A549 (cell line): ENCODE measurements at regions not wholly inside any gene's neighbourhood (a gene's known extent, or its start where the extent isn't known, plus 50 kb on each side); places are given as distances from the start of the nearest gene placed in this dataset.

ENCODE experiments used
- ATAC-seq, 2 experiments: fragments of 200-7000 bp in 1 of 2; fragments of >200 bp in 1 of 2; cut with Nextera tagmentation in 1 of 2; cut with Tn5 transposase in 1 of 2; 3 replicates each; pipeline versions ENCODE4 v1.8.0 to v1.9.1; 2018 to 2020; ENCODE audit warnings: mild to moderate bottlenecking in 1 of 2, moderate library complexity in 1 of 2
- CTCF ChIA-PET: fragments of 300-600 bp; sonication (Branson Sonifier 250); formaldehyde crosslinking; extraction: SDS; loops from one replicate; lab custom pipeline; 2021; ENCODE audit warnings: antibody characterized with exemption, inconsistent platforms; lab: Yijun Ruan, JAX
- POLR2A ChIA-PET: fragments of 350-600 bp; formaldehyde crosslinking; extraction: SDS; loops from one replicate; lab custom pipeline; 2021; ENCODE audit warnings: antibody characterized with exemption, inconsistent platforms; lab: Yijun Ruan, JAX
- DNase-seq, 2 experiments: peaks; one replicate each; pipeline versions ENCODE4 v3.0.0 to v3.0.0-alpha.2; 2011 to 2016; ENCODE audit warnings: low read depth in 1 of 2, low spot score in 1 of 2
- FAIRE-seq: peaks from 2 replicates; lab custom pipeline; 2011; peaks lifted over from hg19 to GRCh38; lab: Jason Lieb, UNC
- H3K27ac ChIP-seq, 2 experiments: fragments of >200 bp; sonication (Bioruptor Twin); formaldehyde crosslinking; 3 replicates each; pipeline ENCODE4 v1.5.1; 2016 to 2017
- H3K4me1 ChIP-seq: fragments of >200 bp; sonication (Bioruptor Twin); formaldehyde crosslinking; 3 replicates; pipeline ENCODE4 v1.6.1; 2016
- H3K4me2 ChIP-seq: fragments of >200 bp; sonication (Bioruptor Twin); formaldehyde crosslinking; 3 replicates; pipeline ENCODE4 v1.6.1; 2016
- H3K4me3 ChIP-seq: fragments of >200 bp; sonication (Bioruptor Twin); formaldehyde crosslinking; 3 replicates; pipeline ENCODE4 v1.5.1; 2016
- H3K9me3 ChIP-seq: fragments of >200 bp; sonication (Bioruptor Twin); formaldehyde crosslinking; 3 replicates; pipeline ENCODE4 v1.6.1; 2016
- CEBPB ChIP-seq, 2 experiments: fragments of >200 bp in 1 of 2; sonication (Bioruptor Twin) in 1 of 2; formaldehyde crosslinking in 1 of 2; IDR thresholded peaks; 2 replicates each; pipeline ENCODE4 v1.6.1; 2012 to 2016
- EHMT2 ChIP-seq: fragments of 200-600 bp; sonication (generic); IDR thresholded peaks from 2 replicates; pipeline ENCODE4 v1.6.1; 2016; ENCODE audit warnings: antibody characterized with exemption, low read depth, mild to moderate bottlenecking, moderate library complexity
- ELK1 ChIP-seq: fragments of 150-350 bp; IDR thresholded peaks from 2 replicates; pipeline ENCODE4 v1.6.1; 2014; ENCODE audit warnings: low read depth, mild to moderate bottlenecking, low read length
- HDAC2 ChIP-seq: fragments of 200-600 bp; sonication (generic); IDR thresholded peaks from 2 replicates; pipeline ENCODE4 v1.6.1; 2016
- HEYL ChIP-seq: fragments of 250-450 bp; sonication (Bioruptor Pico); IDR thresholded peaks from 2 replicates; pipeline ENCODE4 v1.8.0; 2021; ENCODE audit warnings: mild to moderate bottlenecking, moderate library complexity
- HOXA7 ChIP-seq: fragments of 250-450 bp; sonication (Bioruptor Pico); IDR thresholded peaks from 2 replicates; pipeline ENCODE4 v1.5.0; 2020; ENCODE audit warnings: mild to moderate bottlenecking, moderate library complexity
- JUN ChIP-seq, 2 experiments: fragments of >200 bp; sonication (Bioruptor Twin); formaldehyde crosslinking; IDR thresholded peaks; 2 replicates in 1 of 2; 3 replicates in 1 of 2; pipeline ENCODE4 v1.6.1; 2016 to 2017
- JUNB ChIP-seq: fragments of >200 bp; sonication (Bioruptor Twin); formaldehyde crosslinking; IDR thresholded peaks from 2 replicates; pipeline ENCODE4 v1.6.1; 2016
- KDM1A ChIP-seq: fragments of 200-600 bp; sonication (generic); IDR thresholded peaks from 2 replicates; pipeline ENCODE4 v1.6.1; 2016; ENCODE audit warnings: low read depth, mild to moderate bottlenecking
- MAX ChIP-seq: IDR thresholded peaks from 2 replicates; pipeline ENCODE4 v1.6.1; 2012
- MYC ChIP-seq: IDR thresholded peaks from 2 replicates; pipeline ENCODE4 v1.6.1; 2012; ENCODE audit warnings: mild to moderate bottlenecking, inconsistent platforms, low read length, improper control_type of control experiment, borderline replicate concordance
- NFE2L2 ChIP-seq: fragments of 150-350 bp; conservative IDR thresholded peaks from 2 replicates; pipeline ENCODE4 v1.6.1; 2014; ENCODE audit warnings: low read length
- POLR2AphosphoS2 ChIP-seq: conservative IDR thresholded peaks from 2 replicates; pipeline ENCODE4 v1.6.1; 2012; ENCODE audit warnings: low read length, improper control_type of control experiment, inconsistent platforms
- RARB ChIP-seq: fragments of 250-450 bp; sonication (Bioruptor Pico); IDR thresholded peaks from 2 replicates; pipeline ENCODE4 v1.8.0; 2021; ENCODE audit warnings: mild to moderate bottlenecking, moderate library complexity
- RCOR1 ChIP-seq: fragments of 150-350 bp; IDR thresholded peaks from 2 replicates; pipeline ENCODE4 v1.6.1; 2014; ENCODE audit warnings: antibody characterized with exemption, low read length, low read depth
- RNF2 ChIP-seq: fragments of 200-600 bp; sonication (generic); IDR thresholded peaks from 2 replicates; pipeline ENCODE4 v1.6.1; 2016; ENCODE audit warnings: low read depth, mild to moderate bottlenecking, antibody characterized with exemption, moderate library complexity, borderline replicate concordance
- SMC3 ChIP-seq: fragments of >200 bp; sonication (Bioruptor Twin); formaldehyde crosslinking; IDR thresholded peaks from 3 replicates; pipeline ENCODE4 v1.6.1; 2018; ENCODE audit warnings: inconsistent platforms
- SREBF2 ChIP-seq: fragments of 450-650 bp; IDR thresholded peaks from 2 replicates; pipeline ENCODE4 v1.6.1; 2014; ENCODE audit warnings: mild to moderate bottlenecking, moderate library complexity
- ZFP36 ChIP-seq: fragments of 450-650 bp; IDR thresholded peaks from 2 replicates; pipeline ENCODE4 v1.6.1; 2014; ENCODE audit warnings: borderline replicate concordance; ENCODE audit not compliant: partially characterized antibody
- WGBS: methylation state at CpG from one replicate; pipeline ENCODE4 v1.1.6; 2017; ENCODE audit errors: missing lambda C conversion rate; 5-methylcytosine and 5-hydroxymethylcytosine counted together
- small RNA-seq, 6 experiments: library from RNA; depleted of rRNA; stranded (forward); fragments of <200 nt; gene quantifications; one replicate each; pipeline ENCODE3, GENCODE V24; 2012

- no peak for TF ChIP-seq NFE2L2
- no peak for TF ChIP-seq JUNB
- no peak for TF ChIP-seq KDM1A
- no peak for TF ChIP-seq POLR2AphosphoS2
- no peak for TF ChIP-seq ELK1
- TF ChIP-seq MYC: no peak
- no peak for TF ChIP-seq MAX
- no peak for TF ChIP-seq RNF2
- TF ChIP-seq ZFP36: no peak
- TF ChIP-seq, all 56 proteins: peak for 0
These were observed 78.6 kb upstream of the PBX1 start (continued) for GRCh38 chr1:164480285-164480907.

GRCh38 chr1:164495905-164496304 is 63.1 kb upstream of the PBX1 start:
- Histone ChIP-seq H3K4me2 (no peak overlapping the region), H3K4me3 (no peak overlapping the region), H3K27ac (no peak overlapping the region), H3K9me3 (no peaks in the 10 kb centered on the region), H3K4me1 (no peaks in the 10 kb centered on the region)
- FAIRE-seq (no peak), ATAC-seq (no peak), DNase-seq (no peak)
- TF ChIP-seq HDAC2 (no peak), SMC3 (no peak), HEYL (CRISPR knock-in tag) (no peak), RARB (CRISPR knock-in tag) (no peak), HOXA7 (CRISPR knock-in tag) (no peak), RCOR1 (no peak), CEBPB (IDR thresholded peaks at IDR 0.05) (no peak), JUN (IDR thresholded peaks at IDR 0.05) (no peak)
- 78% methylated on average over 3 of the region's 3 CpGs for WGBS
- POLR2A ChIA-PET: no interaction called here
- CTCF ChIA-PET: no interaction called here

- Histone ChIP-seq H3K9me3 (no peaks in the 10 kb centered on the region), H3K27ac (no peak overlapping the region), H3K4me2 (no peak overlapping the region), H3K4me3 (no peak overlapping the region), H3K4me1 (no peaks in the 10 kb centered on the region)
- DNase-seq: no peak
- WGBS: 79% methylated on average over 2 of the region's 2 CpGs
- CTCF ChIA-PET: interaction anchor here (0.6 kb wide), 1 partner anchor 42 kb away, joined by 3 read pairs; no protein-coding TSS in a partner anchor
- no peak for FAIRE-seq
- no peak for ATAC-seq
- no peak for TF ChIP-seq EHMT2
- POLR2A ChIA-PET: no interaction called here
These were observed 60.2 kb upstream of the PBX1 start for GRCh38 chr1:164498792-164499191.

GRCh38 chr1:164504749-164505148 is 54.2 kb upstream of the PBX1 start:
- DNase-seq (no peak), FAIRE-seq (no peak), ATAC-seq (no peak)
- no peaks in the 10 kb centered on the region for H3K4me1 ChIP-seq
- WGBS: 0% methylated on average over 1 of the region's 1 CpG
- no peak overlapping the region for H3K27ac ChIP-seq
- no peaks in the 10 kb centered on the region for H3K9me3 ChIP-seq
- H3K4me2 ChIP-seq: no peak overlapping the region
- CTCF ChIA-PET: no interaction called here
- POLR2A ChIA-PET: no interaction called here
- no peak overlapping the region for H3K4me3 ChIP-seq
- TF ChIP-seq SREBF2 (no peak), CEBPB (IDR thresholded peaks at IDR 0.05) (0 out of 4 replicates have a peak, but pooled peaks of 1 of the 2 experiments have one; percentile 20)

Small RNA genes in the stretch of these regions (small RNA-seq; reads per million reads assigned to genes)
- 0 reads per million in 6 experiments for gene RF00012
- gene RNA5SP62: 0 to 3.5 (median 0.89) reads per million in 6 experiments
- gene RNA5SP63: 0 to 2.8 (median 0) reads per million in 6 experiments
- 0 reads per million in 6 experiments for gene RNU5F-6P
